Psoas muscle (tissue), 7 donors: ENCODE measurements at regions not wholly inside any gene's neighbourhood (a gene's known extent, or its start where the extent isn't known, plus 50 kb on each side); places are given as distances from the start of the nearest gene placed in this dataset.

Source experiments
- ATAC-seq, 4 donors: fragments of 200-7000 bp; cut with Tn5 transposase; one replicate each; pipeline ENCODE4 v1.9.1; 2020; ENCODE audit warnings: moderate library complexity in 3 of 4, mild to moderate bottlenecking in 2 of 4
- DNase-seq, 2 donors: peaks; one replicate each; pipeline ENCODE4 v3.0.0-alpha.2; 2020
- H3K27ac ChIP-seq: fragments of 200-600 bp; one replicate; pipeline ENCODE4 v1.8.0; 2022
- H3K27me3 ChIP-seq, 3 donors: fragments of 200-600 bp in 1 of 3; one replicate each; pipeline versions ENCODE4 v1.6.1 to v1.8.0; 2013 to 2022; ENCODE audit warnings: low read length in 2 of 3, mild to moderate bottlenecking in 2 of 3, moderate library complexity in 1 of 3; ENCODE audit not compliant: insufficient read depth in 3 of 3
- H3K36me3 ChIP-seq, 2 donors: fragments of 200-600 bp in 1 of 2; one replicate each; pipeline versions ENCODE4 v1.6.1 to v1.8.0; 2013 to 2022; ENCODE audit warnings: low read depth in 1 of 2, mild to moderate bottlenecking in 1 of 2, moderate library complexity in 1 of 2; ENCODE audit not compliant: insufficient read depth in 1 of 2
- H3K4me1 ChIP-seq: fragments of 200-600 bp; one replicate; pipeline ENCODE4 v1.8.0; 2022
- H3K4me3 ChIP-seq: fragments of 200-600 bp; one replicate; pipeline ENCODE4 v1.8.0; 2022; ENCODE audit warnings: mild to moderate bottlenecking
- H3K9me3 ChIP-seq: fragments of 200-600 bp; one replicate; pipeline ENCODE4 v1.8.0; 2022
- CTCF ChIP-seq: fragments of 200-600 bp; IDR thresholded peaks from one replicate; pipeline ENCODE4 v1.8.0; 2022; ENCODE audit warnings: antibody characterized with exemption
- WGBS, 3 donors: extraction: QIAGEN DNeasy Blood & Tissue Kit; methylation state at CpG; one replicate each; pipeline versions ENCODE4 v1.1.6 to v1.1.7; 2013; 5-methylcytosine and 5-hydroxymethylcytosine counted together
- intact Hi-C, 2 donors: fragments of 100-400 bp; cut with DNase I; formaldehyde crosslinking; loops; one replicate each; pipeline versions ENCODE4 v1.11.0 to v1.14.2; 2022
- donor health status: healthy with polysubstance abuse.
- donor health status: DM: no; HTN: no; CAD: no; lungs with moderate emphysema.
- donor health status: Bipolar disorder and iron deficiency.
- donor health status: healthy.
- donor health status: DM: yes; HTN: yes; CAD: no.
- donor health status: DM: no; HTN: no; CAD: no.
- donor health status: DM: yes; HTN: yes; CAD: no.

GRCh38 chr5:57720656-57721055 is 238.0 kb upstream of the ACTBL2 start:
- 73 to 88% (median 80%) methylated on average over 4 of the region's 4 CpGs for WGBS, 3 donors
- peaks cover 8% of the 10 kb centered on the region for H3K4me1 ChIP-seq
- no peak overlapping the region for H3K4me3 ChIP-seq
- intact Hi-C loops = no loop called here
- no peaks in the 10 kb centered on the region for H3K9me3 ChIP-seq
- no peaks in the 10 kb centered on the region for H3K27me3 ChIP-seq
- TF ChIP-seq CTCF = no peak
- ATAC-seq (no peak), DNase-seq (no peak)
- H3K27ac ChIP-seq = no peak overlapping the region
- no peaks in the 10 kb centered on the region for H3K36me3 ChIP-seq

- Histone ChIP-seq H3K36me3 (no peaks in the 10 kb centered on the region), H3K4me3 (no peak overlapping the region), H3K4me1 (no peaks in the 10 kb centered on the region), H3K27ac (no peak overlapping the region), H3K9me3 (no peaks in the 10 kb centered on the region), H3K27me3 (no peaks in the 10 kb centered on the region)
- TF ChIP-seq CTCF = no peak
- WGBS, 3 donors = 44 to 64% (median 50%) methylated on average over 1 of the region's 1 CpG
- no peak for ATAC-seq
- intact Hi-C loops = no loop called here
- DNase-seq = no peak
Observed at GRCh38 chr5:57719216-57719615, 236.6 kb upstream of the ACTBL2 start.

- Histone ChIP-seq H3K4me1 (no peaks in the 10 kb centered on the region), H3K36me3 (no peaks in the 10 kb centered on the region), H3K4me3 (no peak overlapping the region), H3K27ac (no peak overlapping the region), H3K9me3 (no peaks in the 10 kb centered on the region), H3K27me3 (no peaks in the 10 kb centered on the region)
- no peak for ATAC-seq
- WGBS, 3 donors = 43 to 46% (median 45%) methylated on average over 2 of the region's 2 CpGs
- TF ChIP-seq CTCF = no peak
- DNase-seq = no peak
- intact Hi-C loops = no loop called here
Observed at GRCh38 chr5:57718155-57718554, 235.5 kb upstream of the ACTBL2 start.

- intact Hi-C loops = no loop called here
- Histone ChIP-seq H3K4me3 (no peak overlapping the region), H3K27me3 (no peaks in the 10 kb centered on the region), H3K27ac (no peak overlapping the region), H3K9me3 (no peaks in the 10 kb centered on the region), H3K4me1 (no peaks in the 10 kb centered on the region), H3K36me3 (no peaks in the 10 kb centered on the region)
- 34 to 74% (median 39%) methylated on average over 4 of the region's 4 CpGs for WGBS, 3 donors
- ATAC-seq (peak in 3 of 4 donors; percentile 36 to 64 (median 54)), DNase-seq (no peak)
- no peak for TF ChIP-seq CTCF
Observed at GRCh38 chr5:57717555-57717954, 234.9 kb upstream of the ACTBL2 start.

GRCh38 chr5:57716661-57717060 is 234.1 kb upstream of the ACTBL2 start:
- 61 to 67% (median 67%) methylated on average over 3 of the region's 3 CpGs for WGBS, 3 donors
- ATAC-seq (no peak), DNase-seq (no peak)
- no peaks in the 10 kb centered on the region for H3K9me3 ChIP-seq
- intact Hi-C loops = no loop called here
- H3K4me3 ChIP-seq = no peak overlapping the region
- H3K27ac ChIP-seq = no peak overlapping the region
- TF ChIP-seq CTCF = no peak
- no peaks in the 10 kb centered on the region for H3K27me3 ChIP-seq
- no peaks in the 10 kb centered on the region for H3K36me3 ChIP-seq
- no peaks in the 10 kb centered on the region for H3K4me1 ChIP-seq
